Skeletal muscle cell (primary cell): ENCODE measurements at regions not wholly inside any gene's neighbourhood (a gene's known extent, or its start where the extent isn't known, plus 50 kb on each side); places are given as distances from the start of the nearest gene placed in this dataset.

Source experiments
- DNase-seq: peaks from one replicate; pipeline ENCODE4 v3.0.0-alpha.2; 2010; ENCODE audit warnings: low read depth
- H3K4me3 ChIP-seq: 2 replicates; pipeline ENCODE4 v1.5.1; 2011; ENCODE audit warnings: low read depth, mild to moderate bottlenecking, control low read depth, low read length, moderate library complexity

DNA sequence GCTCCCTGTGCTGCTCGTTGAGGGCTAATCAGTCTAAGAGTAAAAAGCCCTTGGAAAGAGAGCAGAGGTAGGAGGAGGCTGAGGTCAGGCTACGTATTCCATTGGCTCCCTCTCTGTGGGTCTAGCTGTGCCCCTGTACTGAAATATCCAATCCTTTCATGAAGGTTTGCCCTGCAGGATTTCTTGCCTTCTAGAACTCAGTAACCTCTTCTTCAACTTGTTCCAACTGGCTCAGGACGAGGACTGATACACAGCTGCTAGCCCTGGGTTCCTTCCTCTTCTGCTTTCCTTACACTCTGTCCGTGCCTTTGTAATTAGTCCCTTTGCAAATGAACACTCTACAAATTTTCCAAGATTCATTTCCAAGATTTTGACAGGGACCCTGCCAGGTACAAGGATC, 560.5 kb downstream of the ACTR3B start:
- no peak for DNase-seq
- H3K4me3 ChIP-seq: no peak overlapping the region

DNA sequence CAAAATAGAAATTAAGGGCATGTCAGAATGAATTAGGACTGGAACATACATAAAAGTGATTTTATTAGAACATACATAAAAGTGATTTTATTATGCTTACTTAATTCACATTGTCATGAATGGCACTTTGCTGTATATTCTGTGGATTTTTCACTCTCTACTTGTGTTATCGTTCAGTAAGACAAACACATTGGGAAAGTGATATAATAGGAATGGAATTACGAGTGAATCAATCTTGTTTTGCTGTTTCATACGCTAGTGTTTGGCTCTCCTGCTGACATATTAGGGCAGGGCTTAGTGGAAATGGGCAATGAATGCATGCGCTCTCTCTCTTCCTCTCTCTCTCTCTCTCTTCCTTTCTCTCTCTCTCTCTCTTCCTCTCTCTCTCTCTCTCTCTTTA, 561.1 kb downstream of the ACTR3B start:
- no peak for DNase-seq
- no peak overlapping the region for H3K4me3 ChIP-seq

- no peak for DNase-seq
- H3K4me3 ChIP-seq: no peak overlapping the region
Observed at GRCh38 chr7:153322991-153323390, 563.4 kb downstream of the ACTR3B start.

DNA sequence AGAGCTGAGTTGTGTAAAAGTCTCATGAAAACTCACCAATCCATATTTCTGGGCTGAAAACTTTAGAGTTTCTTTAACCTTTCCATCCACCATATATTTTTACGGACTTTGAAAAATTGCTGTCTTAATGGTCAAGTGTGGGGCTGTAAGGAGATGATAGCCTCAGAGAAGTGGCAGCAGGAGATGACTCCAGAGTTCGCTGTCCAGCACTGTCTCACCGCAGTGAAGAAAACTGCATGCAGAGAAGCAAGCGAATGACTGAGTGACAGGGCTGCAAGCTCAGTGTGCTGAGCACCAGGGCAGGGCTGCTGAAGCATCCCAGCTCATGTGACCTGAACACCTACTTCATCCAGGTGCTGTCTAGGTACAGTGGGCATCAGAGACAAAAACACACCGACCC, 564.5 kb downstream of the ACTR3B start:
- no peak for DNase-seq
- H3K4me3 ChIP-seq: no peak overlapping the region

GRCh38 chr7:153327683-153328082, 568.1 kb downstream of the ACTR3B start:
- DNase-seq: no peak
- H3K4me3 ChIP-seq: no peak overlapping the region

DNA sequence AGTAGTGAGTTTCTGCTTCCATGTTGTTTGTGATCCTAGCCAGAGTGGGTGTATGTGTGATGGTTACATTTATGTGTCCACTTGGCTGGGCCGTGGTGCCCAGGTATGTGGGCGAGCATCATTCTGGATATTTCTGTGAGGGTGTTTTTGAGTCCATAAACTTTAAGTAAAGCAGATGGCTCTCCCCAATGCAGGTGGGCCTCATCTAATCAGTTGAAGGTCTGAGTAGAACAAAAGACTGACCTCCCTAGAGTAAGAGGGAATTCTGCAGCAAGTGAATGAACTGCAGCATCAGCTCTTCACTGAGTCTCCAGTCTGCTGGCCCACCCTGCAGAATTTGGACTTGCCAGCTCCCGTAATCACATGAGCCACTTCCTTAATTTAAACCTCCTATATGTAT, 571.9 kb downstream of the ACTR3B start:
- H3K4me3 ChIP-seq: no peak overlapping the region
- DNase-seq: no peak

DNA sequence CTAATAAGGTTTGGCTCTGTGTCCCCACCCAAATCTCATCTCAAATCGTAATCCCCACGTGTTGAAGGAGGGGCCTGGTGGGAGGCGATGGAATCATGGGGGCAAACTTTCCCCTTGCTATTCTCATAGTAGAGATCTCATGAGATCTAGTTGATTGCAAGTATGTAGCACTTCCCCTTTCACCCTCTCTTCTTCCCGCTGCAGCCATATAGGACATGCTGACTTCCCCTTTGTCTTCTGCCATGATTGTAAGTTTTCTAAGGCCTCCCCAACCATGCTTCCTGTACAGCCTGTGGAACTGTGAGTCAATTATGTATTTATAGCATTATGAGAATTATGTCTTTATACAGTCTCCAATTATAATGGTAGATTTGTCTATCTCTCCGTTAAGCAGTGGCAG, 594.5 kb downstream of the ACTR3B start:
- no peak overlapping the region for H3K4me3 ChIP-seq
- no peak for DNase-seq

- no peak for DNase-seq
- H3K4me3 ChIP-seq: no peak overlapping the region
Observed at GRCh38 chr7:153370092-153370491, 610.5 kb downstream of the ACTR3B start.

DNA sequence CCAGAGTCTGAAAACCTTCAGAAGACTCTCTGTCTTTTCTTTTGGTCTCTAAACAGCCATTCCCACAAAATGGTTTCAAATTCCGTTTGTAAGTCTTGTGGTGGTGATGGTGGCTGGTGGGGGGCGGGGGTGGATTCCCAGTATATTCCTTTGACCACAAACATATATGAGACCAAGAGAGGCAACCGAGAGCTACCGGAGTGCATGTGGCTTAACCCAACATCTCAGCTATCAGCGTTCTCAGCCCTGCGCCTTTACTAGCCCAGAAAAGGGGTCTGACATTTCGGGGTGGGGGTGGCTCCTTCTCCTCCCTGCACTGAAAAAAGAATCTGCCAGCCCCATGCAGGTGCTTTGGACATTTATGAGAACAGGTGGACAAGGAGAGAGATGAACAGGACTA, 621.1 kb downstream of the ACTR3B start:
- DNase-seq: no peak
- H3K4me3 ChIP-seq: no peak overlapping the region

- DNase-seq: no peak
- H3K4me3 ChIP-seq: no peak overlapping the region
Observed at GRCh38 chr7:153381275-153382040, 621.9 kb downstream of the ACTR3B start.

DNA sequence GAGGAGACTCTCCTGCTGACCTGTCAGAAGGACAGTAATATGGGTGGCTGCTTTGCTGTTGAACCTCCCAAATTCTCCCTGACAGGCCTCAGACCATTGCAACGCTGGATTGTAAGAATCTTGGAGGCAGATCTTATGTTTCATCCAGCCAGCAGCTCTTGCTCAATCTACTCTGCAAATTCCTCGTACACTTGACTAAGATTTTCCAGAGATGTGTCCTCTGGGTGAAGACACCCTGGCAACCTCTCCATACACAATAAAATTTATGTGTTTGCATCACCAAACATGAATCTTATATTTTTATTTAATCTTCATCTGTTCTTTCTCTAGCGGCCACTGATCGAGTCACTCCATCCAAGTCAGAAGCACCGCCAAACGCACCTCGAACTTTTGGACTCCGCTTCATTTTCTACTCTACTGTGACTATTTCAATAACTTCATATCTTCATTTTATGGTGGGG, 623.1 kb downstream of the ACTR3B start:
- no peak overlapping the region for H3K4me3 ChIP-seq
- no peak for DNase-seq

DNA sequence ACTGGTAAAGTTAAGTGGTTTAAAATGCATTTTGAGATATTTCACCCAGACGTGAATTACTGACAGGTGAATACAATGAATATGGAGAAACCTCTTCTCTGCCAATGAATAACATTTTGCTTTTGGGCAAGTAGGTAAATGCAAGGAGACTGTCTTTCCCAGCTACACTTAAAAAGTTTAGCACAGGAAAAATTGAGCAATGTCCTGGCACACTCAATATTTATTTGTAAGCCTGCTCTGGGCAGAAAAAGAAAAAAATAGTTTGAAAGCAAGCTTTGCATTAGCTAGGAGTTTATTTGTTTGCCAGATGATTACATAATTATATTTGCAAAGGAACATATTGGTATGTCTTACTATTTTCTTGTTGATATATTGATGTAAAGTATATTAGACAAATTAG, 624.2 kb downstream of the ACTR3B start:
- no peak overlapping the region for H3K4me3 ChIP-seq
- DNase-seq: no peak

DNA sequence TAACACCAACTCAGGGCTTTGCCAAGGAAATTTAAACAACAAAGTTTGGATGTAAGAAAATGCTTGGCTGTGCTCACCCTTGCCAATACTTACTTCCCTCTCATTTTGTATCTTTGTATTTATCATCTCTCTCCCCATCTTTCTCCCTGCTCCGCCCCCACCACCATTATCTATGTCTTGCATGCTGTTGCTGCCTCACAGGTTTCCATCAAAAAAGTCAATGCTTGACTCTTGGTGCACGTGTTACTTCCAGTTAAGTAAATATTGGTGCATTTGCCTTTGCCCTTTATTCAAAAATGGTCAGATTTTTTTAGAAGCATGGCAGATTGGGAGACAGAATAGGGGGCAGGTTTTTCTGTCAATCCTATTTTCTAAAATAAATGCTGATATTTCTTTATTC, 626.0 kb downstream of the ACTR3B start:
- no peak for DNase-seq
- H3K4me3 ChIP-seq: no peak overlapping the region

DNA sequence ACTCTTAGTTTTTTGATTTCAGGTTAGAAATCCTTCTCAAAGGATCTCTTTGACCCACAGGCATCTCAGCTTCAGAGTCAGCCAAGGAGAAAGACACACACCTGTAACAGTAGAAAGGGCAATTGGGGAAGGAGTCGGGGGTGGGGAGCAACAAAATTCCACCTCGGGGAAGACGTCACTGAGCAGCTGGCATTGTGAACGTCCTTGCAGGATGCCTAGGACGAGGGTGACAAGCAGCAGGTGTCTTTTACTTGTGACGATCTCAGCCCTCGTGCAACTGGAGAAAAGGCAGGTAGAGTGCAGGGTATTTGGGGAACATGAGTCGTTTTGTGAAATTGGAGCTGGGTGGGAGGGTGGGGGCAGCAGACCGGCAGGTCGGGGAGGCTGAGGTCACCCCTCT, 627.0 kb downstream of the ACTR3B start:
- H3K4me3 ChIP-seq: no peak overlapping the region
- no peak for DNase-seq

DNA sequence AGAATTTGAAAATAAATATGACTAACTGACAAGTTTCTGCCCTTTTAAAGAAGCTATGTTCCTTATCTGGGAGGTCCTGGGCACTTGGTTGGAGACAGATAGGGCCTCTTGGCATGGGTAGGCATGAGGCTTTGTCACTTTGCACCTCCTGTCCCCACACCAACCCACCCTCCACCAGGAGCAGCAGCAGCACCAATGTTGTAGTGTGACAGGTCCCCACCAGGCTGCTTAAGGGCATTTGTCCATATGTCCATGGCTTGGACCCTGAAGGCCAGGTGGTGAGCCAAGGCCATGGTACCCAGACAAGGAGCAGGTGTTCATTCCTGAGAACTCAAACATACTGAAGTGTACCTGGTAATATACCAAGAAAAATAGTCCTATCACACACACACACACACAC, 629.1 kb downstream of the ACTR3B start:
- DNase-seq: no peak
- no peak overlapping the region for H3K4me3 ChIP-seq

DNA sequence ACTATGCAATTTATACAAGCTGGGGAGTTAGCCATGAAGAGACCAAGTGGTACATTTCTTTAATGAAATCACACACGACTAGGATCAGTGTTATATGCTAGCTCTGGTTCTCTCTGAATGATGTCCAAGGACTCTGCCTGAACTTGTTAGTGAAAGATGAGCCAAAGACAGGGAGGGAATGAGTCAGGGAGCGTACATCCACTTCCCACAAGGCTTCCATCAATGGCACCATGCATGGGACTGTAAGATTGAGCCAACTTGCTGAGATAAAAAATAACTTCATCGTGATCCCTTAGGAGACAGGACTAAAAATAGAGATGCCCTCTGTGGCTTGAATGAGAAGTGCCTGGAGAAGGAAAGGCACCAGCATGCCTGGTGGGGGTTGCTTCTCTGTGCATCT, 629.7 kb downstream of the ACTR3B start:
- H3K4me3 ChIP-seq: no peak overlapping the region

GRCh38 chr7:153390955-153391354, 631.4 kb downstream of the ACTR3B start:
- DNase-seq: no peak
- H3K4me3 ChIP-seq: no peak overlapping the region

More for the DNA sequence above, 629.7 kb downstream of the ACTR3B start:
- no peak for DNase-seq

- DNase-seq: no peak
- H3K4me3 ChIP-seq: no peak overlapping the region
Observed at GRCh38 chr7:153392726-153393125, 633.2 kb downstream of the ACTR3B start.

DNA sequence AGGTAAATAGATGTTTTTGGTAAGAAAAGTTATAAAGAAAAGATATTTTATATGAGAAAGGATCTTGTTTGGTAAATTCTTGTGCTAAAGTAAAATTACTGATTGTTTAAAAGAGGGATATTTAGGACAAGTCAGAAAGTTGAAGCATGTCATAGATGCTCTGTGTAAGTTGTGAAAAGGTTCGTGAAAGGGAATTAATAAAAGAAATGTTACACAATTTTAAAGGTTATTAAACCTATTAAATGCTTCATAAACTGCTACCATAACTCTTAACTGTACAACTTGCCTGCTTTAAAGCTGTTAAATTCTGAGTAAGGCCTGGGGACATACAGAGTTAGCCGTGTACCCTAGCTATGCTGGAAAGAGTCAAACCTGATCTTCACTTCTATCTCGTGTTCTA, 634.1 kb downstream of the ACTR3B start:
- no peak for DNase-seq

GRCh38 chr7:153396475-153396874, 636.9 kb downstream of the ACTR3B start:
- DNase-seq: no peak
- no peak overlapping the region for H3K4me3 ChIP-seq

More for the DNA sequence above, 634.1 kb downstream of the ACTR3B start:
- no peak overlapping the region for H3K4me3 ChIP-seq

DNA sequence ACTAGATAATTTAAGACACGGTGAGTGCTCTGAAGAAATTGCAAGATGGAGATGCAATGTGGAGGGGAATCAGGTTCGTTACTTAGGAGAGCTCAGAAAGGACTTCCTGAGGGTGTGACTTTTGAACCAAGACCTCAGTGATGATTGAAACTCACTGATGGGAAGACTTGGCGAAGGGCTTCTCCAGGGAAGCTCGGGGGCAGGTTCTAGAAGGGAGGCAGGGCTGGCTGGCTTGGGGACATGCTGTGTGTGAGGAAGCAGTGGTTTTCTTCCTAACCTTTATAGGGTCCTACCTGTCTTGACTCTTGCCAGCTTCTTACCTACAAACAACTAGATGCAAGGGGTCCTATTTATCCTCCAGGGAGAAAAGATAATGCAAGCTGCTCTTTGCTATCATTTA, 637.9 kb downstream of the ACTR3B start:
- no peak for DNase-seq
- H3K4me3 ChIP-seq: no peak overlapping the region

DNA sequence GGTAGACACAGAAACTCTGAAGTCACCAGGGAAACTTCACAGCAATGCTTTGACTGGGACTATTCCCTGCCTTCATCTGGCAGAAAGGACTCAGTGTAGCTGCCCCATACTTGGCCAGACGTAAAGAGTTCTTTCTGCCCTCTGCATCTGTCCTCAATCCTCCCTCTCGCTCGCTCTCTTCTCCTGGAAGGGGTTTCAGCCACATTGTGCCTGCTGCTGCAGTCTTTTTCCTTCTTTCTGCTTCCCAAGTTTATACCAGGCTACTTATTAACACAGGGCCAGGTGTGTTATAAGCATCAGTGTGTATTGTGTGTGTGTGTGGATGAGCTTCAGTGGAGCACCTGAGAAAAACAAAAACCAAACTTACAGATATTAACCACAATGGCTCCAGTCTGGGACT, 638.4 kb downstream of the ACTR3B start:
- no peak for DNase-seq
- no peak overlapping the region for H3K4me3 ChIP-seq
